ENCODE measurements at regions not wholly inside any gene's neighbourhood (a gene's known extent, or its start where the extent isn't known, plus 50 kb on each side); places are given as distances from the start of the nearest gene placed in this dataset.

DNA sequence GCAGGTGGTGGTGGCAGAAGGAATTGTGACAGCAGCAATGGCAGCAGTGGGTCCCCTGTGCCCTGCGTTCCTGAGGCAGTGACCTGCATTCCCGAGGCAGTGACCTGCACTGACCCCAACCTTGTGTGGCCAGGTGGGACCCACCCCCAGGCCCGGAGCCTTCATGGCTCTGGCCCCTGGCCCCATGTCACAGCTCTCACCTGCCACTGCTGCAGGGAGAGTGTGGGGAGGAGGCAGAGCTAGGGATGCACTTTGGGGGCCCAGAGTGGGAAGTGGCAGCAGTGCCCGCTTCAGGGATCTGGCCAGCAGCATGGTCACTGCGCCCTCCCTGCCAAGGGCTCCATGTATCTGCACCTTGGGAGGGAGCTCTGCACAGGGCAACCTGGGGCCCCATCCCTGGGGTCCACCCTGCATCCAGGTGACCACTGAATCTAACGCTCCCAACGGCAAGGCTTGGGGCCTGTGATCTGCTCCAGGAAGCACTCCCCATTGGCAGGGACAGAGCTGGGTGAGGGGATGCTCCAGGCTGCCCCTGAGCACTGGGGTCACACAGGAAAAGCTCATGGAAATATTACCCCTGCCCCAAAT, 618.6 kb downstream of the RWDD3 start:
- Histone ChIP-seq H3K4me2 (ENCODE audit: insufficient read depth in 1 of 2, low read depth in 2 of 2, low read length in 2 of 2) (no peak overlapping the region), H2BK120ac (replicated peaks; ENCODE audit: low read depth, low read length) (no peak overlapping the region), H3K9me3 (ENCODE audit: insufficient read depth in 2 of 2, low read depth in 1 of 2, low read length in 1 of 2) (no peaks in the 10 kb centered on the region; a peak in 1 of 4 replicates), H3K27ac (ENCODE audit: low read depth, low read length) (no peak overlapping the region), H3K4ac (replicated peaks; ENCODE audit: insufficient read length, low read depth, low read length) (no peak overlapping the region), H4K5ac (ENCODE audit: insufficient read length, low read depth, low read length) (no peak overlapping the region), H3K9ac (replicated peaks in 1 of 4; ENCODE audit: extremely low read depth in 1 of 4, low read depth in 3 of 4, low read length in 3 of 4) (no peak overlapping the region), H3K4me1 (replicated peaks in 1 of 4; ENCODE audit: control insufficient read depth in 3 of 4, insufficient read depth in 4 of 4, low read length in 3 of 4) (no peaks in the 10 kb centered on the region), H2BK15ac (ENCODE audit: low read length) (no peak overlapping the region), H3K79me1 (ENCODE audit: low read depth, low read length) (no peaks in the 10 kb centered on the region), H2BK20ac (ENCODE audit: low read length) (no peak overlapping the region), H2BK5ac (ENCODE audit: low read depth, low read length) (no peak overlapping the region), H3K14ac (ENCODE audit: insufficient read length) (no peak overlapping the region), H4K20me1 (replicated peaks in 1 of 2; ENCODE audit: control insufficient read depth in 1 of 2, insufficient read depth in 2 of 2, low read length in 2 of 2) (no peaks in the 10 kb centered on the region), H4K8ac (ENCODE audit: extremely low read depth, insufficient read depth, low read length) (no peak overlapping the region), H3K36me3 (ENCODE audit: control insufficient read depth in 2 of 4, insufficient read depth in 4 of 4, low read length in 3 of 4) (no peaks in the 10 kb centered on the region), H4K91ac (replicated peaks; ENCODE audit: insufficient read length, low read length) (no peak overlapping the region), H3K56ac (replicated peaks; ENCODE audit: insufficient read length, low read depth, low read length) (no peak overlapping the region), H3K23ac (ENCODE audit: insufficient read length) (no peak overlapping the region), H3K79me2 (ENCODE audit: control insufficient read depth in 1 of 2, insufficient read depth in 2 of 2, low read length in 2 of 2) (no peaks in the 10 kb centered on the region), H3K18ac (ENCODE audit: extremely low read depth, low read length) (no peak overlapping the region), H3K27me3 (replicated peaks in 1 of 4; ENCODE audit: control insufficient read depth in 3 of 4, extremely low read depth in 1 of 4, insufficient read depth in 3 of 4, low read length in 3 of 4) (peaks cover 0 to 1% (median 0%) of the 10 kb centered on the region in 4 experiments; a peak in 1 of 7 replicates), H2AK5ac (ENCODE audit: low read depth, low read length) (no peak overlapping the region), H2AFZ (ENCODE audit: low read length) (no peak overlapping the region), H2BK12ac (ENCODE audit: low read depth, low read length) (no peak overlapping the region), H3K4me3 (ENCODE audit: extremely low read depth in 1 of 4, insufficient read depth in 2 of 4, low read depth in 3 of 4, low read length in 4 of 4) (no peak overlapping the region), H3K23me2 (ENCODE audit: low read depth, low read length) (no peaks in the 10 kb centered on the region)
- DNase-seq (ENCODE audit: low read depth in 1 of 2, low spot score in 2 of 2) (no peak), FAIRE-seq (no peak)
- POLR2A ChIA-PET (ENCODE audit: partially characterized antibody) = interaction anchor here (0.6 kb wide), 1 partner anchor 13 kb away, joined by 3 read pairs; no protein-coding TSS in a partner anchor
- WGBS, 2 experiments (ENCODE audit: extremely low coverage in 1 of 2, insufficient coverage in 1 of 2, insufficient read length in 1 of 2, insufficient replicate concordance in 2 of 2, low coverage in 1 of 2, low lambda C conversion rate in 2 of 2, missing lambda C conversion rate in 1 of 2) = 95% methylated on average over 5 of the region's 7 CpGs; no CpG with 5 or more reads in 1 of the 2 experiments
- CTCF ChIA-PET (ENCODE audit: partially characterized antibody) = interaction anchor here (0.6 to 0.7 kb wide), 2 partner anchors 41 to 1191 kb away, joined by 3 read pairs; no protein-coding TSS in a partner anchor
- TF ChIP-seq HDAC6 (IDR thresholded peaks at IDR 0.05; ENCODE audit: low read depth, low read length) = no peak
- no peak for TF ChIP-seq RXRA (IDR thresholded peaks at IDR 0.05; ENCODE audit: insufficient read depth, low read depth, low read length)
- TF ChIP-seq NRF1 (IDR thresholded peaks at IDR 0.05; ENCODE audit: low read depth, low read length) = no peak
- no peak for TF ChIP-seq CHD2 (IDR thresholded peaks at IDR 0.05; ENCODE audit: low read length)
- no peak for TF ChIP-seq MAFK (IDR thresholded peaks at IDR 0.05; ENCODE audit: low read depth, low read length)
- no peak for TF ChIP-seq CEBPB (IDR thresholded peaks at IDR 0.05; ENCODE audit: low read depth, low read length)
- no peak for TF ChIP-seq CBX8 (IDR thresholded peaks at IDR 0.05; ENCODE audit: borderline replicate concordance, low read depth, low read length)
- no peak for TF ChIP-seq TAF7 (optimal IDR thresholded peaks at IDR 0.05; ENCODE audit: borderline replicate concordance, low read depth, low read length)
- no peak for TF ChIP-seq BRCA1 (IDR thresholded peaks at IDR 0.05; ENCODE audit: low read depth, low read length)
- TF ChIP-seq KDM5A (IDR thresholded peaks at IDR 0.05; ENCODE audit: low read length) = no peak
- TF ChIP-seq JUND (IDR thresholded peaks at IDR 0.05; ENCODE audit: low read length) = no peak
- no peak for TF ChIP-seq PHF8 (conservative IDR thresholded peaks at IDR 0.05; ENCODE audit: low read depth, low read length)
- no peak for TF ChIP-seq ASH2L (IDR thresholded peaks at IDR 0.05; ENCODE audit: low read length)
- no peak for TF ChIP-seq POLR2AphosphoS5 (IDR thresholded peaks at IDR 0.05; ENCODE audit: low read depth, low read length)
- no peak for TF ChIP-seq TEAD4 (IDR thresholded peaks at IDR 0.05; ENCODE audit: low read depth, low read length)

Data from H1 (cell line).